ENCODE measurements at regions not wholly inside any gene's neighbourhood (a gene's known extent, or its start where the extent isn't known, plus 50 kb on each side); places are given as distances from the start of the nearest gene placed in this dataset.
"Not testable (repeated sequence)": the region's sequence is repeated elsewhere in the genome, so short reads cannot be mapped to it uniquely, and the experiment has no call there.

- DNase-seq (ENCODE audit: insufficient read length, low spot score) (no peak), FAIRE-seq (no peak)
Observed at GRCh38 chr14:82667006-82667405, 1133.4 kb upstream of the SEL1L start.

DNA sequence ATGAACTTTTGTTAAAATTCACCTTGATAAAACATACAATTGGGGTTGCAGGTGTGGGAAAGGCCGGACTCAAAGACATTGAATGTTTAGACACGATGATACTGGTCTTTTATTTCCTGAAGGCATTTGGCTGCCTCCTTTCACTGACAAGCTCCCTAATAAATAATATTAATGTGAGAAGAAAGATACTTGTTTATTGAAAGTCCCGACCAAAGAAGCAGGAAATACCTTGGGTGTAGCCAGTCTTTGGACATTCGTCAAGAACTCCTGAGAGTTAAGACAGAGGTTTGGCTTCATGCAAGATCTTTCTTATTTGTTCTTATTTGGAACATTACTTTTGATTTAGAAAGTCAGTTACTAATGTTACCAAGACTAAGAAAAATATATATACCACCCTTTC lies 1133.8 kb upstream of the SEL1L start:
- DNase-seq (ENCODE audit: insufficient read length, low spot score), result no peak
- TF ChIP-seq POLR2AphosphoS5 (IDR thresholded peaks at IDR 0.05; ENCODE audit: low read depth, low read length) (no peak), POU2F2 (IDR thresholded peaks at IDR 0.05; ENCODE audit: low read depth, low read length) (no peak), PAX5 (IDR thresholded peaks at IDR 0.05; ENCODE audit: insufficient read depth, low read length, severe bottlenecking) (no peak), POLR2A (IDR thresholded peaks at IDR 0.05; ENCODE audit: low read depth, low read length) (no peak), SPI1 (IDR thresholded peaks at IDR 0.05; ENCODE audit: low read depth, low read length) (no peak), TAF1 (IDR thresholded peaks at IDR 0.05; ENCODE audit: low read depth, low read length) (no peak)
- FAIRE-seq, result no peak

More at GRCh38 chr14:82667006-82667405, 1133.4 kb upstream of the SEL1L start:
- no peak for TF ChIP-seq TAF1 (IDR thresholded peaks at IDR 0.05; ENCODE audit: low read depth, low read length)

- DNase-seq (ENCODE audit: insufficient read length, low spot score) (no peak), FAIRE-seq (no peak)
- TF ChIP-seq POLR2A (IDR thresholded peaks at IDR 0.05; ENCODE audit: low read depth, low read length) (no peak), TAF1 (IDR thresholded peaks at IDR 0.05; ENCODE audit: low read depth, low read length) (no peak), POU2F2 (IDR thresholded peaks at IDR 0.05; ENCODE audit: low read depth, low read length) (no peak), POLR2AphosphoS5 (IDR thresholded peaks at IDR 0.05; ENCODE audit: low read depth, low read length) (no peak), PAX5 (IDR thresholded peaks at IDR 0.05; ENCODE audit: insufficient read depth, low read length, severe bottlenecking) (no peak), SPI1 (IDR thresholded peaks at IDR 0.05; ENCODE audit: low read depth, low read length) (no peak)
Observed at GRCh38 chr14:82676403-82676802, 1142.8 kb upstream of the SEL1L start.

DNA sequence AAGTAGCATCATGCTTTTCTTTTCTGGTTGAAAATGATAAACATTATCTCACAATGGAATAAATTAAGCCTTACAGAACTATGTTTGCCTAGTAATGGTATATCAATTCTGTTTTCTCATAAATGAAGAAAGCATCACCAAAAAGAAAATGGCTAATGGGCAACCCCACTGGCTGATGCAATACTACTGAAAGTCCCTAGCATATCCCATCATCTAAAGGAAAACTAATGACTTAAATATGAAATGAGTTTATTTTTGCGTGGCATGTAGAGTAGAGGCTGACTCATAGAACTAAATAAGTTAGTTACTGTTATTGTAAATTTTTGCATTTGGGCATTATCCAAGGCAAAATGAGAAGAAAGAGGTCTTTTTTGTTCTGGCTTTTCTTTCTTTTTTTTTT lies 1156.3 kb upstream of the SEL1L start:
- FAIRE-seq (no peak), DNase-seq (ENCODE audit: insufficient read length, low spot score) (no peak)
- no peak for TF ChIP-seq POLR2AphosphoS5 (IDR thresholded peaks at IDR 0.05; ENCODE audit: low read depth, low read length)
- no peak for TF ChIP-seq POU2F2 (IDR thresholded peaks at IDR 0.05; ENCODE audit: low read depth, low read length)
- TF ChIP-seq POLR2A (IDR thresholded peaks at IDR 0.05; ENCODE audit: low read depth, low read length), result no peak
- no peak for TF ChIP-seq PAX5 (IDR thresholded peaks at IDR 0.05; ENCODE audit: insufficient read depth, low read length, severe bottlenecking)
- TF ChIP-seq SPI1 (IDR thresholded peaks at IDR 0.05; ENCODE audit: low read depth, low read length), result no peak
- TF ChIP-seq TAF1 (IDR thresholded peaks at IDR 0.05; ENCODE audit: low read depth, low read length), result no peak

DNA sequence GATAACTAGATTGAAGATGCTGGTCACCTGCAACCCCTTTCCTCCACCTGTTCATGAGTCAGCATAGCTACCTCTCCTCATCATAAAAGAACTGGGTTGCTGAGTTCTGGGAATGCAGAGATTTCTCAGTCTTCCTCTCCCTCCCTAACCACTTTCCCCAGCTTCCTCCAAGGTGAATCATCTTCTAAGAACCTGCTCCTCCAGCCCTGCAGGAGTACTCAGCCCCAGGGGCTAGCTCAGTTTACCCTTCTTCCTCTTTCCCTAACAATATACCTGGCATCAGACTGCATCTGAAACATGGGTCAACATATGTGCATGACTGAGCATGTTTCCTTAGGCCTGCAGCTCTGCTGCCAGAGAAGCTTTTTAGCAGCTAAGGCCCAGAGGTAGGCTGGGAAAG lies 1157.5 kb upstream of the SEL1L start:
- DNase-seq (ENCODE audit: insufficient read length, low spot score), result not testable (repeated sequence)

DNA sequence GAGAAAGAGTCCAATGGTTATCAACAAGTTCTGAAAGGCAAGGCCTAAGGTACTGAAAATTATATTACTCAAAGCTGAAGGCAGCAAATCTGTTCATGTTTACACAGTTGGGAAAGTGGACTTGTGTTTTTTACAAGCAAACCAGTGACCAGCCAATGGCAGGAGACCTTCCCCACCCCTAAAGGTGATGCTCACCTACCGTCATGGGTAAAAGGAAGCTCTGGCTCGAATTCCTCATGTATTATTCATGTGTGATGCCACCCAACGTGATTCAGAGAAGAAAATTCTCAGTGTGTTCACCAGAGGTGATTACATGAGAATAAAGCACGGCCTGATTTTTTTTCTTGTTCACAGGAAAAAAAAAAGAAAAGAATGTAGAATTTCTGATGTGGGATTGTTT lies 1161.2 kb upstream of the SEL1L start:
- no peak for DNase-seq (ENCODE audit: insufficient read length, low spot score)
- TF ChIP-seq SPI1 (IDR thresholded peaks at IDR 0.05; ENCODE audit: low read depth, low read length), result no peak
- no peak for TF ChIP-seq POLR2AphosphoS5 (IDR thresholded peaks at IDR 0.05; ENCODE audit: low read depth, low read length)
- no peak for TF ChIP-seq POU2F2 (IDR thresholded peaks at IDR 0.05; ENCODE audit: low read depth, low read length)
- TF ChIP-seq PAX5 (IDR thresholded peaks at IDR 0.05; ENCODE audit: insufficient read depth, low read length, severe bottlenecking), result no peak
- TF ChIP-seq POLR2A (IDR thresholded peaks at IDR 0.05; ENCODE audit: low read depth, low read length), result no peak
- TF ChIP-seq TAF1 (IDR thresholded peaks at IDR 0.05; ENCODE audit: low read depth, low read length), result no peak
- FAIRE-seq, result no peak

More for the DNA sequence above, 1157.5 kb upstream of the SEL1L start:
- not testable (repeated sequence) for FAIRE-seq

- DNase-seq (ENCODE audit: insufficient read length, low spot score), result no peak
- no peak for FAIRE-seq
- no peak for TF ChIP-seq POLR2A (IDR thresholded peaks at IDR 0.05; ENCODE audit: low read depth, low read length)
- no peak for TF ChIP-seq POU2F2 (IDR thresholded peaks at IDR 0.05; ENCODE audit: low read depth, low read length)
- no peak for TF ChIP-seq SPI1 (IDR thresholded peaks at IDR 0.05; ENCODE audit: low read depth, low read length)
- no peak for TF ChIP-seq POLR2AphosphoS5 (IDR thresholded peaks at IDR 0.05; ENCODE audit: low read depth, low read length)
- TF ChIP-seq PAX5 (IDR thresholded peaks at IDR 0.05; ENCODE audit: insufficient read depth, low read length, severe bottlenecking), result no peak
- no peak for TF ChIP-seq TAF1 (IDR thresholded peaks at IDR 0.05; ENCODE audit: low read depth, low read length)
Observed at GRCh38 chr14:82704218-82704617, 1170.6 kb upstream of the SEL1L start.

GRCh38 chr14:82710267-82710841 lies 1176.7 kb upstream of the SEL1L start:
- DNase-seq (ENCODE audit: insufficient read length, low spot score) (peak; percentile 8), FAIRE-seq (peak; percentile 86)
- no peak for TF ChIP-seq POLR2AphosphoS5 (IDR thresholded peaks at IDR 0.05; ENCODE audit: low read depth, low read length)
- TF ChIP-seq TAF1 (IDR thresholded peaks at IDR 0.05; ENCODE audit: low read depth, low read length), result no peak
- no peak for TF ChIP-seq POU2F2 (IDR thresholded peaks at IDR 0.05; ENCODE audit: low read depth, low read length)
- TF ChIP-seq PAX5 (IDR thresholded peaks at IDR 0.05; ENCODE audit: insufficient read depth, low read length, severe bottlenecking), result no peak
- TF ChIP-seq POLR2A (IDR thresholded peaks at IDR 0.05; ENCODE audit: low read depth, low read length), result no peak
- no peak for TF ChIP-seq SPI1 (IDR thresholded peaks at IDR 0.05; ENCODE audit: low read depth, low read length)

DNA sequence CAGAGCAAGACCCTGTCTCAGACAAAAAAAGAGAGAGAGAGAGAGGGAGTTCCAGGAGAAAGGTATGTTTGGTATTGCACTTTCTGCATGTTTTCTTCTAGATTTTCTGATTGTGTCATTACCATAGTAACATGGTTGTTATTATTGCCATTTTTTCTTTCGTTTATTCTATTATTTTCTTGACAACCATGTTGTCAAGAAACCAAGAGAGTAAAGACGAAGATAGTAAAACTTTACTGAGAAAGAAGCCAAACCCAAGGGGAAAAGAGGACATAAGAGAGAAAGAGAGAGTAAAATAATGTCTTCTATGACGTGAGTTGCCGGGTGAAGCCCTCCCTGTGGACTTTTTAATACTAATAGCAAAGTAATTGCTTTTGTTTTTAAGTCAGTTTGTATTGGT lies 1186.0 kb upstream of the SEL1L start:
- DNase-seq (ENCODE audit: insufficient read length, low spot score) (no peak), FAIRE-seq (no peak)
- TF ChIP-seq TAF1 (IDR thresholded peaks at IDR 0.05; ENCODE audit: low read depth, low read length), result no peak
- TF ChIP-seq POU2F2 (IDR thresholded peaks at IDR 0.05; ENCODE audit: low read depth, low read length), result no peak
- TF ChIP-seq PAX5 (IDR thresholded peaks at IDR 0.05; ENCODE audit: insufficient read depth, low read length, severe bottlenecking), result no peak
- no peak for TF ChIP-seq SPI1 (IDR thresholded peaks at IDR 0.05; ENCODE audit: low read depth, low read length)
- TF ChIP-seq POLR2AphosphoS5 (IDR thresholded peaks at IDR 0.05; ENCODE audit: low read depth, low read length), result no peak
- no peak for TF ChIP-seq POLR2A (IDR thresholded peaks at IDR 0.05; ENCODE audit: low read depth, low read length)

- FAIRE-seq (no peak), DNase-seq (ENCODE audit: insufficient read length, low spot score) (no peak)
- TF ChIP-seq SPI1 (IDR thresholded peaks at IDR 0.05; ENCODE audit: low read depth, low read length), result no peak
- TF ChIP-seq POU2F2 (IDR thresholded peaks at IDR 0.05; ENCODE audit: low read depth, low read length), result no peak
- no peak for TF ChIP-seq PAX5 (IDR thresholded peaks at IDR 0.05; ENCODE audit: insufficient read depth, low read length, severe bottlenecking)
- no peak for TF ChIP-seq POLR2A (IDR thresholded peaks at IDR 0.05; ENCODE audit: low read depth, low read length)
- TF ChIP-seq POLR2AphosphoS5 (IDR thresholded peaks at IDR 0.05; ENCODE audit: low read depth, low read length), result no peak
- no peak for TF ChIP-seq TAF1 (IDR thresholded peaks at IDR 0.05; ENCODE audit: low read depth, low read length)
Observed at GRCh38 chr14:82720431-82720830, 1186.8 kb upstream of the SEL1L start.

Data from GM12891 (cell line).